ENCODE measurements at regions not wholly inside any gene's neighbourhood (a gene's known extent, or its start where the extent isn't known, plus 50 kb on each side); places are given as distances from the start of the nearest gene placed in this dataset.
"Not testable (repeated sequence)": the region's sequence is repeated elsewhere in the genome, so short reads cannot be mapped to it uniquely, and the experiment has no call there.

GRCh38 chr3:72269475-72269874, 484.5 kb upstream of the PROK2 start:
- no peak for DNase-seq

GRCh38 chr3:72266921-72267524, 482.1 kb upstream of the PROK2 start:
- not testable (repeated sequence) for DNase-seq

GRCh38 chr3:72266016-72266370, 481.0 kb upstream of the PROK2 start:
- DNase-seq, result no peak

GRCh38 chr3:72265256-72266015, 480.5 kb upstream of the PROK2 start:
- no peak for DNase-seq

GRCh38 chr3:72263223-72263990, 478.5 kb upstream of the PROK2 start:
- no peak for DNase-seq

- no peak for DNase-seq
Observed at GRCh38 chr3:72262736-72263135, 477.8 kb upstream of the PROK2 start.

- DNase-seq, result no peak
Observed at GRCh38 chr3:72261566-72262564, 476.9 kb upstream of the PROK2 start.

- DNase-seq, result no peak
Observed at GRCh38 chr3:72260588-72260910, 475.6 kb upstream of the PROK2 start.

GRCh38 chr3:72259755-72260587, 475.0 kb upstream of the PROK2 start:
- peak; percentile 33 for DNase-seq

GRCh38 chr3:72258361-72259141, 473.6 kb upstream of the PROK2 start:
- DNase-seq, result no peak

GRCh38 chr3:72257738-72258137, 472.8 kb upstream of the PROK2 start:
- DNase-seq, result no peak

- no peak for DNase-seq
Observed at GRCh38 chr3:72257203-72257602, 472.3 kb upstream of the PROK2 start.

GRCh38 chr3:72256716-72257115, 471.8 kb upstream of the PROK2 start:
- no peak for DNase-seq

GRCh38 chr3:72255791-72256559, 471.0 kb upstream of the PROK2 start:
- DNase-seq, result peak; percentile 27

GRCh38 chr3:72255191-72255590, 470.2 kb upstream of the PROK2 start:
- DNase-seq, result no peak

- no peak for DNase-seq
Observed at GRCh38 chr3:72254483-72254882, 469.5 kb upstream of the PROK2 start.

- no peak for DNase-seq
Observed at GRCh38 chr3:72250725-72251124, 465.8 kb upstream of the PROK2 start.

GRCh38 chr3:72248869-72249268, 463.9 kb upstream of the PROK2 start:
- no peak for DNase-seq

GRCh38 chr3:72248389-72248761, 463.4 kb upstream of the PROK2 start:
- no peak for DNase-seq

GRCh38 chr3:72247645-72248388, 462.9 kb upstream of the PROK2 start:
- DNase-seq, result no peak
